K562 (cell line): ENCODE measurements at regions not wholly inside any gene's neighbourhood (a gene's known extent, or its start where the extent isn't known, plus 50 kb on each side); places are given as distances from the start of the nearest gene placed in this dataset.

Experiments used
- ATAC-seq: fragments of 200-7000 bp; cut with Tn5 transposase; 3 replicates; pipeline ENCODE4 v1.9.1; 2020; ENCODE audit warnings: moderate library complexity
- BruUV-seq: library from RNA; stranded (reverse); fragments of 400-500 nt; replicated peaks from 2 replicates; lab custom pipeline; 2021; lab: Mats Ljungman, UMichigan
- CTCF ChIA-PET: fragments of 300-600 bp; formaldehyde crosslinking; extraction: SDS; loops from one replicate; lab custom pipeline; 2021; ENCODE audit warnings: low intra/inter-chr PET ratio; lab: Yijun Ruan, JAX
- POLR2A ChIA-PET: fragments of 300-600, 350-650 bp; sonication (Branson Sonifier 250); formaldehyde crosslinking; extraction: SDS; loops from one replicate; lab custom pipeline; 2021; ENCODE audit warnings: antibody characterized with exemption, inconsistent platforms; lab: Yijun Ruan, JAX
- DNase-seq, 4 experiments: peaks; one replicate each; pipeline versions ENCODE4 v3.0.0 to v3.0.0-alpha.2; 2011 to 2018; ENCODE audit warnings: low spot score in 3 of 4, mixed read lengths in 3 of 4; ENCODE audit errors: extremely low read depth in 1 of 4
- FAIRE-seq: peaks from 2 replicates; lab custom pipeline; 2011; peaks lifted over from hg19 to GRCh38; lab: Jason Lieb, UNC
- H2AFZ ChIP-seq: 2 replicates; pipeline ENCODE4 v1.6.0; 2011; ENCODE audit warnings: low read depth, low read length, control low read depth, inconsistent platforms
- H3K27ac ChIP-seq: fragments of 200-600 bp; 3 replicates; pipeline ENCODE4 v1.8.0; 2011; ENCODE audit warnings: low read depth, mild to moderate bottlenecking, control low read depth, inconsistent platforms, low read length, moderate library complexity, mixed read lengths; ENCODE audit errors: extremely low read depth
- H3K27me3 ChIP-seq, 2 experiments: fragments of 300-600 bp in 1 of 2; 2 replicates in 1 of 2; 3 replicates in 1 of 2; pipeline versions ENCODE4 v1.6.0 to v1.8.0; 2011; ENCODE audit warnings: inconsistent platforms in 2 of 2, low read length in 2 of 2, mild to moderate bottlenecking in 1 of 2, mixed read lengths in 1 of 2, moderate library complexity in 1 of 2; ENCODE audit not compliant: control insufficient read depth in 2 of 2, insufficient read depth in 2 of 2
- H3K36me3 ChIP-seq: fragments of 300-600 bp; 3 replicates; pipeline ENCODE4 v1.8.0; 2011; ENCODE audit warnings: mild to moderate bottlenecking, low read length, inconsistent platforms; ENCODE audit not compliant: control insufficient read depth, insufficient read depth
- H3K4me1 ChIP-seq, 2 experiments: fragments of 200-600 bp in 1 of 2; replicated peaks in 1 of 2; 2 replicates in 1 of 2; 3 replicates in 1 of 2; pipeline versions ENCODE4 v1.5.1 to v1.8.0; 2011; ENCODE audit warnings: inconsistent platforms in 2 of 2, low read length in 2 of 2, mild to moderate bottlenecking in 1 of 2, mixed read lengths in 1 of 2, moderate library complexity in 1 of 2; ENCODE audit not compliant: control insufficient read depth in 2 of 2, insufficient read depth in 2 of 2
- H3K4me2 ChIP-seq: 2 replicates; pipeline ENCODE4 v1.6.1; 2011; ENCODE audit warnings: low read length, control low read depth, inconsistent platforms, mixed read lengths; ENCODE audit not compliant: insufficient read depth
- H3K4me3 ChIP-seq: fragments of 200-600 bp; sonication (generic), shearing (Covaris generic); 2 replicates; pipeline ENCODE4 v1.5.1; 2016; ENCODE audit warnings: control low read depth, inconsistent platforms
- H3K79me2 ChIP-seq: fragments of 200-600 bp; 3 replicates; pipeline ENCODE4 v1.8.0; 2011; ENCODE audit warnings: low read length, inconsistent platforms; ENCODE audit not compliant: control insufficient read depth, insufficient read depth
- H3K9ac ChIP-seq, 2 experiments: 2 replicates each; pipeline versions ENCODE4 v1.6.0 to v1.6.1; 2011; ENCODE audit warnings: low read depth in 2 of 2, low read length in 2 of 2, control low read depth in 1 of 2, inconsistent platforms in 1 of 2, mild to moderate bottlenecking in 1 of 2, mixed read lengths in 1 of 2; ENCODE audit not compliant: insufficient read depth in 1 of 2
- H3K9me1 ChIP-seq: one replicate; pipeline ENCODE4 v1.6.0; 2011; ENCODE audit warnings: inconsistent platforms, mild to moderate bottlenecking, low read length, moderate library complexity; ENCODE audit not compliant: control insufficient read depth, insufficient read depth
- H3K9me3 ChIP-seq: replicated peaks from 2 replicates; pipeline ENCODE4 v1.5.1; 2011; ENCODE audit warnings: low read depth, low read length, inconsistent platforms; ENCODE audit not compliant: control insufficient read depth, insufficient read depth
- H4K20me1 ChIP-seq: replicated peaks from 2 replicates; pipeline ENCODE4 v1.6.1; 2011; ENCODE audit warnings: low read length, inconsistent platforms, mixed read lengths; ENCODE audit not compliant: control insufficient read depth, insufficient read depth
- ARID1B ChIP-seq: fragments of 450-650 bp; IDR thresholded peaks from 2 replicates; pipeline ENCODE4 v1.6.1; 2016; ENCODE audit warnings: antibody characterized with exemption, mild to moderate bottlenecking, inconsistent platforms
- CBX5 ChIP-seq: IDR thresholded peaks from 2 replicates; pipeline ENCODE4 v1.6.1; 2014; ENCODE audit warnings: low read depth, borderline replicate concordance
- L3MBTL2 ChIP-seq: fragments of 450-650 bp; IDR thresholded peaks from 2 replicates; pipeline ENCODE4 v1.6.1; 2016; ENCODE audit warnings: mild to moderate bottlenecking, moderate library complexity
- POLR2B ChIP-seq: fragments of 450-650 bp; IDR thresholded peaks from 2 replicates; pipeline ENCODE4 v1.6.1; 2018; ENCODE audit warnings: low read depth; ENCODE audit not compliant: partially characterized antibody
- SREBF1 ChIP-seq: fragments of 150-350 bp; IDR thresholded peaks from 2 replicates; pipeline ENCODE4 v1.6.1; 2014; ENCODE audit warnings: antibody characterized with exemption, low read depth, low read length, borderline replicate concordance
- TEAD4 ChIP-seq, 2 experiments: sonication (generic) in 1 of 2; formaldehyde crosslinking in 1 of 2; IDR thresholded peaks; 2 replicates each; pipeline versions ENCODE4 v1.6.1 to v1.8.0; 2012 to 2022; ENCODE audit warnings: borderline replicate concordance in 1 of 2, inconsistent platforms in 1 of 2, low read length in 1 of 2, mild to moderate bottlenecking in 1 of 2, missing genetic modification reagents in 1 of 2
- TSC22D4 ChIP-seq: fragments of 450-650 bp; IDR thresholded peaks from 2 replicates; pipeline ENCODE4 v1.6.1; 2016; ENCODE audit warnings: missing genetic modification characterization, missing biosample characterization, control low read depth
- ZNF124 ChIP-seq: sonication (generic); formaldehyde crosslinking; IDR thresholded peaks from 2 replicates; pipeline ENCODE4 v1.8.1; 2022; ENCODE audit warnings: missing genetic modification reagents
- ZNF253 ChIP-seq: fragments of 250-450 bp; sonication (Bioruptor Pico); conservative IDR thresholded peaks from 2 replicates; pipeline ENCODE4 v1.6.1; 2021; ENCODE audit warnings: mild to moderate bottlenecking
- WGBS: fragments of 100-300 bp; shearing (Covaris generic); methylation state at CpG from one replicate; pipeline ENCODE4 v1.1.6; 2016; ENCODE audit warnings: low coverage, mixed read lengths; ENCODE audit not compliant: insufficient coverage; ENCODE audit errors: missing lambda C conversion rate; 5-methylcytosine and 5-hydroxymethylcytosine counted together
- in situ Hi-C: fragments of 300-500 bp; cut with MboI; formaldehyde crosslinking; loops from 4 replicates; pipeline ENCODE4 v1.15.0; 2018; ENCODE audit warnings: inconsistent platforms, mixed read lengths
- intact Hi-C: fragments of 100-400 bp; cut with micrococcal nuclease; formaldehyde crosslinking; loops from 2 replicates; pipeline ENCODE4 v1.14.2; 2022
- TF ChIP-seq, protein P1 (sequence below): fragments of 450-650 bp; IDR thresholded peaks from 2 replicates; pipeline ENCODE4 v1.6.1; 2016; ENCODE audit warnings: low read depth, mild to moderate bottlenecking, moderate library complexity
- TF ChIP-seq, protein P2 (sequence below): sonication (generic); formaldehyde crosslinking; IDR thresholded peaks from 2 replicates; pipeline ENCODE4 v1.8.0; 2022; ENCODE audit warnings: missing genetic modification reagents, mild to moderate bottlenecking, moderate library complexity, borderline replicate concordance
- TF ChIP-seq, protein P3 (sequence below): fragments of 450-650 bp; IDR thresholded peaks from 2 replicates; pipeline ENCODE4 v1.6.1; 2016; ENCODE audit warnings: borderline replicate concordance
- TF ChIP-seq, protein P4 (sequence below): fragments of 450-650 bp; IDR thresholded peaks from one replicate; pipeline ENCODE4 v1.6.1; 2018; ENCODE audit warnings: mild to moderate bottlenecking, moderate library complexity; ENCODE audit not compliant: partially characterized antibody

DNA sequence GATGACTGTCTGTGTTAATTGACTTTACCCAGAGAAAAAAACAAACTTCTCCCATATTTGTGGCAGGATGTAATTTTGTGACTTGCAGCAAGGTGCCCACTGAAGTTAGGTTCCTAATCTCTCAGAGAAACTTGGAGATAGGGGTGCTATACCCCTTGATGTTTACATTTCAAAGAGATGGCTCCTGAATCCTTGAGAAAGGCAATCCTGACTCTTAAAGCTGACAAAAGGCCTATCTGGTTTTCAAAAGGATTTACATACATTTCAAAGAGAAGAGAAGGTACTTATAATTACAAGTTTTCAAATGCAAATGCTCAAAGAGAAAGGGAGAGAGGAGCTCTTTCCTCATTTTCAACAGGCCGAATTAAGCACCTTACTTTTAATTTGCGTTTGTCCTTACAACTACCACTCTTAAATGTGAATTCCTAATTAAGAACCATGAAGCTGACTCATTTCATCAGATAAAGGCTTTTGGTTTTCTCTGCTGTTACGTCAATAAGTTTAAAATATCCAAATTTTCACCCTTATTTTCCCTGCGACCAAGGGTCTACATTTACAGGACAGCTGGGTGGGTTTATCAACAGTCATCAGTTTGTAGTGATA lies 711.8 kb upstream of the MAP3K7 start:
- WGBS = 0% methylated on average over 4 of the region's 4 CpGs
- POLR2A ChIA-PET = no interaction called here
- H3K4me1 ChIP-seq = no peaks in the 10 kb centered on the region

DNA sequence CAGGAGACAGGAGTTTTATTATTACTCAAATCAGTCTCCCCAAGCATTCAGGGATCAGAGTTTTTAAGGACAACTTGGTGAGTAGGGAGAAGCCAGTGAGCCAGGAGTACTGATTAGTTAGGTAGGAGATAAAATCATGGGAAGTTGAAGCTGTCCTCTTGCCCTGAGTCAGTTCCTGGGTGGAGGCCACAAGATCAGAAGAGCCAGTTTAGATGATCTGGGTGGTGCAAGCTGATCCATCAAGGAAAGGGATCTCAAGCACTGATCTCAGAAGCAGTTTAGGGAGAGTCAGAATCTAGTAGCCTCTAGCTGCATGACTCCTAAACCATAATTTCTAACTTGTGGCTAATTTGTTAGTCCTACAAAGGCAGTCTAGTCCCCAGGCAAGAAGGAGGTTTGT lies 706.5 kb upstream of the MAP3K7 start:
- FAIRE-seq (no peak), ATAC-seq (no peak), DNase-seq (no peak)
- H3K27ac ChIP-seq = no peak overlapping the region
- no peak overlapping the region for H2AFZ ChIP-seq
- H3K27me3 ChIP-seq = no peaks in the 10 kb centered on the region
- in situ Hi-C loops = no loop called here
- intact Hi-C loops = no loop called here
- no peaks in the 10 kb centered on the region for H3K9me1 ChIP-seq
- H3K4me1 ChIP-seq = no peaks in the 10 kb centered on the region
- ChIA-PET POLR2A (no interaction called here), CTCF (no interaction called here)
- H3K36me3 ChIP-seq = no peaks in the 10 kb centered on the region
- no peaks in the 10 kb centered on the region for H3K79me2 ChIP-seq
- H3K9ac ChIP-seq = no peak overlapping the region
- no peak overlapping the region for H3K4me3 ChIP-seq
- H3K9me3 ChIP-seq = no peaks in the 10 kb centered on the region
- no peak overlapping the region for H3K4me2 ChIP-seq
- BruUV-seq = no TSS peak
- no peaks in the 10 kb centered on the region for H4K20me1 ChIP-seq
- TF ChIP-seq SREBF1 (no peak), POLR2B (no peak), CBX5 (no peak), ZNF124 (CRISPR knock-in tag) (no peak), L3MBTL2 (no peak), ZNF253 (CRISPR knock-in tag) (no peak), ARID1B (no peak)
- TF ChIP-seq, protein P1, sequence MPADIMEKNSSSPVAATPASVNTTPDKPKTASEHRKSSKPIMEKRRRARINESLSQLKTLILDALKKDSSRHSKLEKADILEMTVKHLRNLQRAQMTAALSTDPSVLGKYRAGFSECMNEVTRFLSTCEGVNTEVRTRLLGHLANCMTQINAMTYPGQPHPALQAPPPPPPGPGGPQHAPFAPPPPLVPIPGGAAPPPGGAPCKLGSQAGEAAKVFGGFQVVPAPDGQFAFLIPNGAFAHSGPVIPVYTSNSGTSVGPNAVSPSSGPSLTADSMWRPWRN = no peak
- TF ChIP-seq, protein P2, sequence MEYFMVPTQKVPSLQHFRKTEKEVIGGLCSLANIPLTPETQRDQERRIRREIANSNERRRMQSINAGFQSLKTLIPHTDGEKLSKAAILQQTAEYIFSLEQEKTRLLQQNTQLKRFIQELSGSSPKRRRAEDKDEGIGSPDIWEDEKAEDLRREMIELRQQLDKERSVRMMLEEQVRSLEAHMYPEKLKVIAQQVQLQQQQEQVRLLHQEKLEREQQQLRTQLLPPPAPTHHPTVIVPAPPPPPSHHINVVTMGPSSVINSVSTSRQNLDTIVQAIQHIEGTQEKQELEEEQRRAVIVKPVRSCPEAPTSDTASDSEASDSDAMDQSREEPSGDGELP (CRISPR knock-in tag) = no peak
- TF ChIP-seq, protein P3, sequence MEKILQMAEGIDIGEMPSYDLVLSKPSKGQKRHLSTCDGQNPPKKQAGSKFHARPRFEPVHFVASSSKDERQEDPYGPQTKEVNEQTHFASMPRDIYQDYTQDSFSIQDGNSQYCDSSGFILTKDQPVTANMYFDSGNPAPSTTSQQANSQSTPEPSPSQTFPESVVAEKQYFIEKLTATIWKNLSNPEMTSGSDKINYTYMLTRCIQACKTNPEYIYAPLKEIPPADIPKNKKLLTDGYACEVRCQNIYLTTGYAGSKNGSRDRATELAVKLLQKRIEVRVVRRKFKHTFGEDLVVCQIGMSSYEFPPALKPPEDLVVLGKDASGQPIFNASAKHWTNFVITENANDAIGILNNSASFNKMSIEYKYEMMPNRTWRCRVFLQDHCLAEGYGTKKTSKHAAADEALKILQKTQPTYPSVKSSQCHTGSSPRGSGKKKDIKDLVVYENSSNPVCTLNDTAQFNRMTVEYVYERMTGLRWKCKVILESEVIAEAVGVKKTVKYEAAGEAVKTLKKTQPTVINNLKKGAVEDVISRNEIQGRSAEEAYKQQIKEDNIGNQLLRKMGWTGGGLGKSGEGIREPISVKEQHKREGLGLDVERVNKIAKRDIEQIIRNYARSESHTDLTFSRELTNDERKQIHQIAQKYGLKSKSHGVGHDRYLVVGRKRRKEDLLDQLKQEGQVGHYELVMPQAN = no peak
- TF ChIP-seq, protein P4, sequence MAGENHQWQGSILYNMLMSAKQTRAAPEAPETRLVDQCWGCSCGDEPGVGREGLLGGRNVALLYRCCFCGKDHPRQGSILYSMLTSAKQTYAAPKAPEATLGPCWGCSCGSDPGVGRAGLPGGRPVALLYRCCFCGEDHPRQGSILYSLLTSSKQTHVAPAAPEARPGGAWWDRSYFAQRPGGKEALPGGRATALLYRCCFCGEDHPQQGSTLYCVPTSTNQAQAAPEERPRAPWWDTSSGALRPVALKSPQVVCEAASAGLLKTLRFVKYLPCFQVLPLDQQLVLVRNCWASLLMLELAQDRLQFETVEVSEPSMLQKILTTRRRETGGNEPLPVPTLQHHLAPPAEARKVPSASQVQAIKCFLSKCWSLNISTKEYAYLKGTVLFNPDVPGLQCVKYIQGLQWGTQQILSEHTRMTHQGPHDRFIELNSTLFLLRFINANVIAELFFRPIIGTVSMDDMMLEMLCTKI = no peak

More for the DNA sequence above, 711.8 kb upstream of the MAP3K7 start:
- BruUV-seq = no TSS peak
- intact Hi-C loops = no loop called here
- H3K9me1 ChIP-seq = no peaks in the 10 kb centered on the region
- no peak for TF ChIP-seq TSC22D4 (tag)
- TF ChIP-seq TEAD4 (IDR thresholded peaks at IDR 0.05; ENCODE audit: low read length) = no peak
- no peak for TF ChIP-seq TEAD4 (CRISPR knock-in tag; IDR thresholded peaks at IDR 0.05; ENCODE audit: borderline replicate concordance)
- TF ChIP-seq, all 486 proteins: peak for 0
- no peak for ATAC-seq
- no peak overlapping the region for H3K9ac ChIP-seq
- in situ Hi-C loops = no loop called here
- no peak overlapping the region for H3K4me3 ChIP-seq
- no peak overlapping the region for H2AFZ ChIP-seq
- H3K4me2 ChIP-seq = no peak overlapping the region
- no peaks in the 10 kb centered on the region for H3K9me3 ChIP-seq
- H4K20me1 ChIP-seq = no peaks in the 10 kb centered on the region
- no peaks in the 10 kb centered on the region for H3K36me3 ChIP-seq
- no peaks in the 10 kb centered on the region for H3K27me3 ChIP-seq
- CTCF ChIA-PET = no interaction called here
- no peak for DNase-seq
- H3K27ac ChIP-seq = no peak overlapping the region
- no peak for FAIRE-seq
- no peaks in the 10 kb centered on the region for H3K79me2 ChIP-seq
